Pancreas (tissue), 10 donors: ENCODE measurements at regions not wholly inside any gene's neighbourhood (a gene's known extent, or its start where the extent isn't known, plus 50 kb on each side); places are given as distances from the start of the nearest gene placed in this dataset.

Experiments used
- ATAC-seq, 4 donors: fragments of 200-7000 bp; cut with Tn5 transposase; one replicate each; pipeline versions ENCODE4 v1.8.0 to v1.9.1; 2020; ENCODE audit warnings: mild to moderate bottlenecking in 4 of 4, moderate library complexity in 4 of 4
- DNase-seq, 6 donors: peaks; one replicate each; pipeline ENCODE4 v3.0.0-alpha.2; 2020
- FAIRE-seq: peaks from 2 replicates; lab custom pipeline; 2012; peaks lifted over from hg19 to GRCh38; lab: Jason Lieb, UNC
- H3K27ac ChIP-seq, 4 donors: fragments of 200-600 bp; sonication (generic); 1 replicate in 3 of 4; 2 replicates in 1 of 4; pipeline versions ENCODE4 v1.5.0 to v1.8.0; 2020
- H3K27me3 ChIP-seq, 4 donors: fragments of 200-600 bp; one replicate each; pipeline ENCODE4 v1.8.0; 2021
- H3K36me3 ChIP-seq, 3 donors: fragments of 200-600 bp; sonication (generic) in 1 of 3; one replicate each; pipeline versions ENCODE4 v1.5.0 to v1.8.0; 2020 to 2021
- H3K4me1 ChIP-seq, 3 donors: fragments of 200-600 bp; one replicate each; pipeline ENCODE4 v1.8.0; 2021
- H3K4me3 ChIP-seq, 4 donors: fragments of 200-600 bp; sonication (generic) in 2 of 4; one replicate each; pipeline versions ENCODE4 v1.5.0 to v1.8.0; 2020 to 2021
- H3K9me3 ChIP-seq, 4 donors: fragments of 200-600 bp; one replicate each; pipeline ENCODE4 v1.8.0; 2021
- WGBS, 2 donors: extraction: QIAGEN DNeasy Blood & Tissue Kit; methylation state at CpG; one replicate each; pipeline ENCODE4 v1.1.7; 2013; 5-methylcytosine and 5-hydroxymethylcytosine counted together
- intact Hi-C, 3 donors: fragments of 100-400 bp; cut with DNase I; formaldehyde crosslinking; loops; one replicate each; pipeline versions ENCODE4 v1.11.1 to v1.14.2; 2022
- TF ChIP-seq, protein P1 (sequence below), 4 donors: fragments of 200-600 bp; sonication (generic) in 3 of 4; IDR thresholded peaks; one replicate each; pipeline versions ENCODE4 v1.5.0 to v1.8.0; 2021; ENCODE audit warnings: antibody characterized with exemption in 4 of 4
- donor health status: healthy with polysubstance abuse.
- donor health status: DM: no; HTN: no; CAD: no; lungs with moderate emphysema.
- donor health status: DM: no; HTN: no; CAD: no.
- donor health status: control.
- donor health status: control.
- donor health status: Bipolar disorder and iron deficiency.
- donor health status: DM: yes; HTN: yes; CAD: no.
- donor health status: DM: no; HTN: no; CAD: no.
- donor health status: DM: no; HTN: no; CAD: no.
- donor health status: DM: yes; HTN: yes; CAD: no.

DNA sequence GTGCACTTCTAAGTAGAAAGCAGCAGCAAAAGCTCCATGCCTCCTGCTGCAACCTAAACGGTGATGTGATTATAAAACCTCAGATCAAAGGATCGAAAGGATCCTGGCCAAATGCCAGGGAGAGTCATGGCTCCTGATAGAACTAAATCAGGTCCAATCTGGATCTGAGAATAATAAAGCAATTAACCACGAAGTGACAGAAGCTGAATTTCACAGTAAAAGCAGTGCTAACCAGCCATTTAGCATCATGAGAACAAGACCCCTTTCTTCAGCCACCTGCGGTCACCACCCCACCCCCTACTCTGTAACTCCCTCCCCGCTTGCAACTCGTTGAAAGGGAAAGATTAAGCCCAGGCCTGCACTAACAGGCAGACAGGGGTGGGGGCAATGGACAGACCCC, 748.7 kb downstream of the BCL11A start:
- no peak overlapping the region for H3K4me3 ChIP-seq
- no peak for DNase-seq
- H3K36me3 ChIP-seq = no peaks in the 10 kb centered on the region
- no peak for FAIRE-seq
- no peaks in the 10 kb centered on the region for H3K27me3 ChIP-seq
- no peak for ATAC-seq
- TF ChIP-seq, protein P1, sequence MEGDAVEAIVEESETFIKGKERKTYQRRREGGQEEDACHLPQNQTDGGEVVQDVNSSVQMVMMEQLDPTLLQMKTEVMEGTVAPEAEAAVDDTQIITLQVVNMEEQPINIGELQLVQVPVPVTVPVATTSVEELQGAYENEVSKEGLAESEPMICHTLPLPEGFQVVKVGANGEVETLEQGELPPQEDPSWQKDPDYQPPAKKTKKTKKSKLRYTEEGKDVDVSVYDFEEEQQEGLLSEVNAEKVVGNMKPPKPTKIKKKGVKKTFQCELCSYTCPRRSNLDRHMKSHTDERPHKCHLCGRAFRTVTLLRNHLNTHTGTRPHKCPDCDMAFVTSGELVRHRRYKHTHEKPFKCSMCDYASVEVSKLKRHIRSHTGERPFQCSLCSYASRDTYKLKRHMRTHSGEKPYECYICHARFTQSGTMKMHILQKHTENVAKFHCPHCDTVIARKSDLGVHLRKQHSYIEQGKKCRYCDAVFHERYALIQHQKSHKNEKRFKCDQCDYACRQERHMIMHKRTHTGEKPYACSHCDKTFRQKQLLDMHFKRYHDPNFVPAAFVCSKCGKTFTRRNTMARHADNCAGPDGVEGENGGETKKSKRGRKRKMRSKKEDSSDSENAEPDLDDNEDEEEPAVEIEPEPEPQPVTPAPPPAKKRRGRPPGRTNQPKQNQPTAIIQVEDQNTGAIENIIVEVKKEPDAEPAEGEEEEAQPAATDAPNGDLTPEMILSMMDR (IDR thresholded peaks at IDR 0.05) = no peak
- no peaks in the 10 kb centered on the region for H3K4me1 ChIP-seq
- H3K27ac ChIP-seq = no peak overlapping the region
- intact Hi-C loops = no loop called here
- WGBS, 2 donors = 54 to 59% methylated on average over 6 of the region's 6 CpGs
- no peaks in the 10 kb centered on the region for H3K9me3 ChIP-seq

GRCh38 chr2:59803586-59803985, 749.9 kb downstream of the BCL11A start:
- FAIRE-seq = no peak
- Histone ChIP-seq H3K4me3 (no peak overlapping the region), H3K36me3 (no peaks in the 10 kb centered on the region), H3K4me1 (no peaks in the 10 kb centered on the region), H3K27ac (no peak overlapping the region), H3K9me3 (no peaks in the 10 kb centered on the region), H3K27me3 (no peaks in the 10 kb centered on the region)
- DNase-seq = peak in 2 of 6 donors; percentile 15 to 17
- intact Hi-C loops = no loop called here
- WGBS, 2 donors = 74 to 77% methylated on average over 8 of the region's 8 CpGs
- ATAC-seq = peak in 2 of 4 donors; percentile 54 to 84
- TF ChIP-seq, protein P1 (IDR thresholded peaks at IDR 0.05) = no peak

DNA sequence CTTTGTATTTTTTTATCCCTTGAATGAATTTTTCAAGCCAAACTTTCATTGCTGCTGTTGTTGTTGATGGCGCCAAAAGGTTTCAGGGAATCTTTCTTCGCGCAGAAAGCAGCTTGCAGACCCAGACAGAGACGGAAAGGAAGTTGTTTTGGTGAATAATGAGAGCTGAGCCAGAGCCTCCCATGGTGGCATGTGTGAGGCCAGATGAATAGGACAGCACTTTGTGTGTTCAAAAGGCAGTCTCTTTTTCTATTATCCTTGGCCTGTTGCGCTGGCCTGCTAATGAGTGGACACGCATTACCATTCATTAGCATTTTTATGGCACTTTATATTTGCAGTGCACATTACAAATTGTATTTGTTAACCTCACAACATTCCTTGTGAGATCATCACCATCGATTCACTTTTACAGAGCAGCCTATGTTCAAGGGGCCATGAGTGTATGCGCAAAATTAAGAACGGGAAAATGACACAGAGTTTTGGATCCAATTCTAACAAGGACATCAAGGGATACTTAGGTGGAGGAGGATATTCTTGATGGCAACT, 754.7 kb downstream of the BCL11A start:
- Histone ChIP-seq H3K4me1 (no peaks in the 10 kb centered on the region), H3K36me3 (no peaks in the 10 kb centered on the region), H3K9me3 (no peaks in the 10 kb centered on the region), H3K27me3 (no peaks in the 10 kb centered on the region), H3K27ac (no peak overlapping the region), H3K4me3 (no peak overlapping the region)
- TF ChIP-seq, protein P1 (IDR thresholded peaks at IDR 0.05) = no peak
- 95% methylated on average over 9 of the region's 9 CpGs for WGBS, 2 donors
- intact Hi-C loops = no loop called here
- no peak for DNase-seq
- no peak for ATAC-seq
- FAIRE-seq = no peak

- no peak for ATAC-seq
- WGBS, 2 donors = 90 to 92% methylated on average over 12 of the region's 12 CpGs
Observed at GRCh38 chr2:59791004-59791618, 762.3 kb downstream of the BCL11A start.

More at GRCh38 chr2:59791004-59791618, 762.3 kb downstream of the BCL11A start:
- DNase-seq = no peak
- Histone ChIP-seq H3K27ac (no peak overlapping the region), H3K36me3 (no peaks in the 10 kb centered on the region), H3K9me3 (no peaks in the 10 kb centered on the region), H3K27me3 (no peaks in the 10 kb centered on the region), H3K4me3 (no peak overlapping the region), H3K4me1 (no peaks in the 10 kb centered on the region)
- FAIRE-seq = no peak
- TF ChIP-seq, protein P1 (IDR thresholded peaks at IDR 0.05) = no peak
- intact Hi-C loops = no loop called here
